IPS-18a (cell line): ENCODE measurements at regions not wholly inside any gene's neighbourhood (a gene's known extent, or its start where the extent isn't known, plus 50 kb on each side); places are given as distances from the start of the nearest gene placed in this dataset.

Experiments used
- H3K27ac ChIP-seq: one replicate; pipeline ENCODE4 v1.5.1; 2013; ENCODE audit warnings: low read length
- H3K27me3 ChIP-seq: one replicate; pipeline ENCODE4 v1.6.1; 2013; ENCODE audit warnings: mild to moderate bottlenecking, low read length; ENCODE audit not compliant: control insufficient read depth, insufficient read depth
- H3K36me3 ChIP-seq: one replicate; pipeline ENCODE4 v1.6.1; 2013; ENCODE audit warnings: low read depth, low read length; ENCODE audit not compliant: control insufficient read depth
- H3K4me1 ChIP-seq: one replicate; pipeline ENCODE4 v1.6.1; 2013; ENCODE audit warnings: low read depth, low read length; ENCODE audit not compliant: control insufficient read depth
- H3K4me3 ChIP-seq: one replicate; pipeline ENCODE4 v1.5.1; 2013; ENCODE audit warnings: low read length
- H3K9ac ChIP-seq: one replicate; pipeline ENCODE4 v1.6.1; 2013; ENCODE audit warnings: mild to moderate bottlenecking, low read length, moderate library complexity
- H3K9me3 ChIP-seq: one replicate; pipeline ENCODE4 v1.6.1; 2013; ENCODE audit warnings: low read depth, low read length; ENCODE audit not compliant: control insufficient read depth

DNA sequence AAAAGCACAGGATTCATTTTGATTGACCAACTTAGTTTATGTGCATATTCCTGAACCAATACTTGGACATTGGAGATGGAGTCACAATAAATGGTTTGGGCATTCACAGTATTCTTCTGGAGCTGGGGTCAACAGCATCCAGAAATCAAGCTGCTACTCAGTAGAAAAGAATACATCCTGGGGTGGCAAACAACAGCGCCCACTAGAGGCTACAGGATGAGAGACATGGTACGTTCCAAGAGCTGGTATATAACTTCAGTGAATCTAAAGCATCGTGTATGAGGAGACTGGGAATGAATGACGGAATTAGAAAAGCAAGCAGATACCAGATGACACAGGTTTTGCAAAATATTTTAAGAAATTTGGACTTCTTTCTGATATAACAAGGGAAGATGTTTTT lies 142.9 kb upstream of the FIGN start:
- Histone ChIP-seq H3K9me3 (no peaks in the 10 kb centered on the region), H3K9ac (no peak overlapping the region), H3K36me3 (no peaks in the 10 kb centered on the region), H3K27ac (no peak overlapping the region), H3K4me3 (no peak overlapping the region), H3K4me1 (no peaks in the 10 kb centered on the region), H3K27me3 (no peaks in the 10 kb centered on the region)

DNA sequence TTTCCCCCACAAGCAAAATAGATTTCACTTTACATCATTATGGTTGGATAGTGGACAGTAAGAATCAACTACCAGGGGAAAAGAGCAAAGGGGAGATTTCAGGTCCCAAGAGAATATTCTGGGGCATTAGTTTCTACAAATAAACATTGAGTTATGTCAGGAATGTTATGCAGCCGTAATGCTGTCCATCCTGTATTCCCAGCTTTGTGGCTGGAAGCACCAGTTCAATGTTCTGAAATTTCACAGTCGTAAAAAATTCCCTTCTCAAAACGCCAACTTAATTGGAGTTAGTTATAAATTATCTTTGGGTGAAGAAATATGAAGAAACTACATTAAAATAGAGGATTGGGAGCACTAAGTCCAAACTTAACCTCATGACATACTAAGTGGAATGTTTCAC lies 141.5 kb upstream of the FIGN start:
- Histone ChIP-seq H3K27me3 (no peaks in the 10 kb centered on the region), H3K36me3 (no peaks in the 10 kb centered on the region), H3K4me3 (no peak overlapping the region), H3K4me1 (no peaks in the 10 kb centered on the region), H3K27ac (no peak overlapping the region), H3K9me3 (no peaks in the 10 kb centered on the region), H3K9ac (no peak overlapping the region)

DNA sequence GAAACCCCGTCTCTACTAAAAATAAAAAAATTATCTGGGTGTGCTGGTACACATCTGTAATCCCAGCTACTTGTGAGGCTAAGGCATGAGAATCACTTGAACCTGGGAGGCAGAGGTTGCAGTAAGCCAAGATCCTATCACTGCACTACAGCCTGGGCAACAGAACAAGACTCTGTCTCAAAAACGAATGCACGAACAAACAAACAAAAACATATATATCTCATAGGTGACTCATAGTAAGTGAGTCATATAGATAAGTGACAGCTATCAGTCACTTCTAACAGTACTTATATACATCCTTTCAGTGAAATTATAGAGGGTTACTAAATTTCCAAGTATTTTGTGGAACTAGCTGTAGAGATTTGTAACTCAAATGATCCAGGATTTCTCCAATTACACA lies 127.3 kb upstream of the FIGN start:
- H3K27ac ChIP-seq = no peak overlapping the region
- no peaks in the 10 kb centered on the region for H3K27me3 ChIP-seq
- H3K4me3 ChIP-seq = no peak overlapping the region
- no peaks in the 10 kb centered on the region for H3K9me3 ChIP-seq
- no peaks in the 10 kb centered on the region for H3K36me3 ChIP-seq
- no peak overlapping the region for H3K9ac ChIP-seq
- H3K4me1 ChIP-seq = no peaks in the 10 kb centered on the region

DNA sequence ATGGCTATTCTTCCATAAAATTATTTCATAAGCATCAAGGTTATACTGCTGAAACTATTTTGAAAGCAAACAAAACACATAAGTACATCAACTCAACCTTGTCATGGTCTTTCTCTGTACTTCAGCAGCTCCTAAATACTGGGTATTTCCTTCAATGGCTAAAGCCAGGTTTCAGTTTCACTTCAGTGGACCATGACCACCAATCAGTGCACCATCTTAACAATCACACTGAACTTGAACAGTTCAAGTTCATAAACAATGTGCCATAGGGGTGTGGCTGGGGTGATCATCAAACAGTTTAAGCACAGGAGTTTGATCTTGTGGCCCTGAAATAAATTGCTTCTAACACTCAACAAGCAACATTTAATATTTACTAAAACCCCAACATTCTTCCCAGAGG lies 124.1 kb upstream of the FIGN start:
- H3K4me3 ChIP-seq = no peak overlapping the region
- H3K27ac ChIP-seq = no peak overlapping the region
- no peak overlapping the region for H3K9ac ChIP-seq
- H3K27me3 ChIP-seq = no peaks in the 10 kb centered on the region
- no peaks in the 10 kb centered on the region for H3K4me1 ChIP-seq
- no peaks in the 10 kb centered on the region for H3K9me3 ChIP-seq
- no peaks in the 10 kb centered on the region for H3K36me3 ChIP-seq

DNA sequence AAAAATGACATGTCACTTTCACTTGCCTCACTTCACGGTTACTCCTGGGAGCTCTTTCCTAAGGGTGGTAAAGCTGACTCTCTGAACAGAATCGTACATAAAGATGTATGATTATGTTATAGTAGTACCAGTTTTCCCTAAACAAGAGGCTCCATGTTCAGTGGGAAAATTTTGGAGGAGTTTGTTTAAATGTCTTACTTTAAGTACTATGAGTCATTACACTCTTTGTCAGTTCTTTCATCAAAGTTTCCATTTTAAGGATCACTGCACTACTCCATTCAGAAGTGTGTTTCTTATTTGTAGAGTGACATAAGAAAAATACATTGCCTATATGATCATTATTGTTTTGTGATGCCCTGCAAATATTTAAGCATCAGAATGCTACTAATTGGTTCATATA lies 121.1 kb upstream of the FIGN start:
- Histone ChIP-seq H3K27ac (no peak overlapping the region), H3K4me3 (no peak overlapping the region), H3K9me3 (no peaks in the 10 kb centered on the region), H3K4me1 (no peaks in the 10 kb centered on the region), H3K9ac (no peak overlapping the region), H3K36me3 (no peaks in the 10 kb centered on the region), H3K27me3 (no peaks in the 10 kb centered on the region)

DNA sequence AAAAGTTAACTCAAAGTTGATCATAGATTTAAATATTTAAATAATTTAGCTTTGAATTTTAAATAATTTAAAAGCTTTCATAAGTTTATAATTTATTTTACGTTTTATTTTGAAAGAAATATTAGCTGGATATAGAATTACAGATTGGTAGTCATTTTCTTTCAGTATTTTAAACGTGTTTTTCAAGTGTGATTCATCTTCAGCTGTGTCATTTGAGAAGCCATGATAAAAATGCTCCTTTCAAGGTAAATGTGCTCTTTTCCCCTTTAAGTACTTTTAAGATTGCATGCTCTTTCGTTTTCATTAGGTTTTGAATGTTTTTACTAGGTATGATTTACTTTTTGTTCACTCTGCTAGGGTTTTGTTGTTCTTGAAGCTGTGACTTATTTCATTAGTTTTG lies 116.8 kb upstream of the FIGN start:
- Histone ChIP-seq H3K9ac (no peak overlapping the region), H3K27ac (no peak overlapping the region), H3K9me3 (no peaks in the 10 kb centered on the region), H3K27me3 (no peaks in the 10 kb centered on the region), H3K36me3 (no peaks in the 10 kb centered on the region), H3K4me1 (no peaks in the 10 kb centered on the region), H3K4me3 (no peak overlapping the region)

DNA sequence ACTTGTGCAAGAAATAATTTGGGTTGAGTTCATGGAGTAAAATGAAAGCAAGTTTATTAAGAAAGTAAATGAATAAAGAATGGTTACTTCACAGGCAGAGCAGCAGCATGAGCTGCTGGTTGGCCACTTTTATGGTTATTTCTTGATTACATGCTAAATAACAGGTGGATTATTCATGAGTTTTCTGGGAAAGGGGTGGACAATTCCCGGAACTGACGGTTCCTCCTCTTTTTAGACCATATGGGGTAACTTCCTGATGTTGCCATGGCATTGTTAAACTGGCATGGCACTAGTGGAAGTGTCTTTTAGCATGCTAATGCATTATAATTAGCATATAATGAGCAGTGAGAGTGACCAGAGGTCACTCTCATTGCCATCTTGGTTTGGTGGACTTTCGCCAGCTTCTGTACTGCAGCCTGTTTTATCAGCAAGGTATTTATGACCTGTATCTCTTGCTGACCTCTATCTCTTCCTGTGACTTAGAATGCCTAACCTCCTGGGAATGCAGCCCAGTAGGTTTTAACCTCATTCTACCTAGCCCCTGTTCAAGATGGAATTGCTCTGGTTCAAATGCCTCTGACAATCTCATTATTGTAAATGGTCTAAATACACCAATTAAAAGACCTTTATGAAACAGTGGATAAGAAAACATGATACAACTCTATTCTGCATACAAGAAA lies 114.1 kb upstream of the FIGN start:
- no peak overlapping the region for H3K27ac ChIP-seq
- H3K9me3 ChIP-seq = no peaks in the 10 kb centered on the region
- H3K9ac ChIP-seq = no peak overlapping the region
- H3K4me3 ChIP-seq = no peak overlapping the region
- H3K27me3 ChIP-seq = no peaks in the 10 kb centered on the region
- H3K4me1 ChIP-seq = no peaks in the 10 kb centered on the region
- no peaks in the 10 kb centered on the region for H3K36me3 ChIP-seq

DNA sequence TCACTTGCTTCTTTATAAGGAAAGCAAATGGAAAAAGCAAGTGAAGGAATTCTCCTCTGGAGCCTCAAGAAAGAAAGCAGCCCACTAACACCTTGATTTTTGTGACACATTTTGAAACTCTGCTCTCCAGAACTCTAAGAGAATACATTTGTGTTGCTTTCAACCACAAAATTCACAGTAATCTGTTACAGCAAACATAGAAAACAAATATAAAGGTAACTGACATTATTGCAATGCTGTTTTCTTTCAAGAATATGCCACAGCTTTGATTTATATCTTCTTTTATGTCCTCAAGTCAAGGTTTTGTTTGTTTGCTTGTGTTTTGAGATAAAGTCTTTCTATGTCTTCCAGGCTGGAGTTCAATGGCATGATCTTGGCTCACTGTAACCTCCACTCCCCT lies 103.1 kb upstream of the FIGN start:
- no peak overlapping the region for H3K9ac ChIP-seq
- no peaks in the 10 kb centered on the region for H3K36me3 ChIP-seq
- no peaks in the 10 kb centered on the region for H3K9me3 ChIP-seq
- H3K27ac ChIP-seq = no peak overlapping the region
- no peak overlapping the region for H3K4me3 ChIP-seq
- no peaks in the 10 kb centered on the region for H3K27me3 ChIP-seq
- H3K4me1 ChIP-seq = no peaks in the 10 kb centered on the region

DNA sequence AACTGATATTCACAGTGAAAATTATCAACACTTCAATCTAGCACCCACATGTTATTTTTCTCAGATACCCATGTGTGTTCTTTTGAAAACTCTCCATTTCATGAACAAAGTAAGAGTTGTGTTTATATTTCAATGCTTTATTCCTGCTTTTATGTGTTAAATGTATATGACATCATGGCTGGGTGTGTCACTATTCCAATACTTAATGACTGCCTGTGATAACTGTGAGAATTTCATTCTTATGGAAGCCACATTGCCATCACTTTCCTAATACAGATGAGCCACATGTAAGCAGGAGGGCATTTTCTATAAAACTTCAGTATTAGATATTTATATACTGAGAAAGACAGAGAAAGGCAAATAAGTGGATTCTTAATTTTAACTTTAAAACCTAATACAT lies 100.4 kb upstream of the FIGN start:
- Histone ChIP-seq H3K36me3 (no peaks in the 10 kb centered on the region), H3K9me3 (no peaks in the 10 kb centered on the region), H3K4me3 (no peak overlapping the region), H3K4me1 (peaks cover 4% of the 10 kb centered on the region), H3K27ac (no peak overlapping the region), H3K9ac (no peak overlapping the region), H3K27me3 (no peaks in the 10 kb centered on the region)

DNA sequence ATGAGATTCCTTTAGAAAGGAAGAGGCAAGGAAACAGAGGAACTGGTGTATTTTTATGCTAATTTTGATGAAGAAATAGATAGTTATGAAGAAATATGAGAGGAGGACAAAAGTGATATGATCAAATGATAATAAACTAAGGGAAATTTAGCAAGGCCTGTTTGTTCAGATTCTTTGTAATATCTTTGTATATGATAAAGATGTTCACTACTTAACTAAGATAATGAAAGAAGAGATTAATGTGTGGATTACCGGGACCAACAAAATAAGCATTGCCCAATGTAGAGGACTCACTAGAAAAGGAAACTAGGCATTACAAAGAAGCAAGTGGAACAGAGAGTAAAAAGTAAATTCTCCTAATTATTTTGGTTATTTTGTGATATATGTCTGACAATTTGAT lies 99.0 kb upstream of the FIGN start:
- Histone ChIP-seq H3K9me3 (no peaks in the 10 kb centered on the region), H3K9ac (no peak overlapping the region), H3K4me1 (peaks cover 4% of the 10 kb centered on the region), H3K36me3 (no peaks in the 10 kb centered on the region), H3K4me3 (no peak overlapping the region), H3K27me3 (no peaks in the 10 kb centered on the region), H3K27ac (no peak overlapping the region)

DNA sequence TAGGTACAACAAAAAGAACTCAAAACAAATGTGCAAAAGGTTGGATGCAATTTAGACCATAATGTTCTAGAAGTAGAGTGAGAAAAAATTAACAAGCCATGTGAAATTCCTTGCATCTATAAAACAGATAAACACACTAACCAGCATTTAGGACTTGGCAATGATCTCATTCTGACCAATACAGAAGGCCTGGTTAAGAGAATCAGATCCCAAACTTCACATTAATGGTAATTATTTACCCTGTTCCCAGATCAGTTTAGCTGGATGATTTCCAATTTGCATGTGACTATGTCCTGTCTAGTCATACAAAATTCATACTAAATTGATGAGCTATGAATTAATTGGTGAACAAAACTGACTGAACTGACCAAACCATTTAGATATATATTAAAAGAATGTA lies 98.4 kb upstream of the FIGN start:
- Histone ChIP-seq H3K4me1 (peaks cover 4% of the 10 kb centered on the region), H3K27me3 (no peaks in the 10 kb centered on the region), H3K9ac (no peak overlapping the region), H3K4me3 (no peak overlapping the region), H3K9me3 (no peaks in the 10 kb centered on the region), H3K36me3 (no peaks in the 10 kb centered on the region), H3K27ac (no peak overlapping the region)

DNA sequence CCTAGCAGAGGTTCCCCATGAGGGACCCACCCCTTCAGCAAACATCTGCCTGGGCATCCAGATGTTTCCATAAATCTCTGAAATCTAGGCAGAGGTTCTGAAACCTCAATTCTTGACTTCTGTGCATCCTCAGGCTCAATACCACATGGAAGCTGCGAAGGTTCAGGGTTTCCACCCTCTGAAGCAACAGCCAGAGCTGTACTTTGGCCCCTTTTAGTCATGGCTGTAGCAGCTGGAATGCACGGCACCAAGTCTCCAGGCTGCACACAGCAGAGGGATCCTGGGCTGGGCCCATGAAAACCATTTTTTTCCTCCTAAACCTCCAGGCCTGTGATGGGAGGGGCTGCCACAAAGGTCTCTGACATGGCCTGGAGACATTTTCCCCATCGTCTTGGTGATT lies 93.0 kb upstream of the FIGN start:
- H3K9me3 ChIP-seq = no peaks in the 10 kb centered on the region
- peaks cover 4% of the 10 kb centered on the region for H3K4me1 ChIP-seq
- no peaks in the 10 kb centered on the region for H3K36me3 ChIP-seq
- no peak overlapping the region for H3K4me3 ChIP-seq
- no peak overlapping the region for H3K27ac ChIP-seq
- H3K27me3 ChIP-seq = no peaks in the 10 kb centered on the region
- no peak overlapping the region for H3K9ac ChIP-seq
